SH-SY5Y (cell line): ENCODE measurements at regions not wholly inside any gene's neighbourhood (a gene's known extent, or its start where the extent isn't known, plus 50 kb on each side); places are given as distances from the start of the nearest gene placed in this dataset.

Experiments used
- GATA2 ChIP-seq: IDR thresholded peaks from 2 replicates; pipeline ENCODE4 v1.6.1; 2011; ENCODE audit warnings: mild to moderate bottlenecking, low read depth, low read length
- GATA3 ChIP-seq: IDR thresholded peaks from 2 replicates; pipeline ENCODE4 v1.6.1; 2011; ENCODE audit warnings: low read depth, mild to moderate bottlenecking, low read length, moderate library complexity

DNA sequence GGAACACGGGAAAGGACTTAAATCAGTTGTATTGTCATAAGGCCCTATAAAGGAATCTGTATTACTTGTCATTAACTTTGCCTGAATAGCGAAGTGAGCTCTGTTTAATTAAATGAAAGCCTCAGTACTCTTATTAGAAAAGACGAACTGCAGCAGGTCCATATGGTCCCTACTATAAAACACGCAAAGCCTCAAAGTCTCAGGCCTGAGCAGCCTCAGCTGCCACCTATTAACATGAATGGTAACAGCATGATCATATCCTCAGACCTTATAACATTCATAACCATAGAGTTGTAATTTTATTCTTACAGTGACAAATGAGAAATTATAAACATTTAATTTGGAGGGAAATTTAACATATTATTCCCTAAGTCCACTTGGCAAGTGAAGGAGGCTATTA, 1113.7 kb upstream of the WWC1 start:
- TF ChIP-seq GATA2 = no peak
- no peak for TF ChIP-seq GATA3
